ENCODE measurements at regions not wholly inside any gene's neighbourhood (a gene's known extent, or its start where the extent isn't known, plus 50 kb on each side); places are given as distances from the start of the nearest gene placed in this dataset.

- no peak for DNase-seq
Measured at GRCh38 chr18:73279498-73279897, 411.7 kb upstream of the NETO1 start.

GRCh38 chr18:73274812-73275621 is 407.2 kb upstream of the NETO1 start:
- no peak for DNase-seq

- no peak for DNase-seq
Measured at GRCh38 chr18:73270920-73271634, 403.3 kb upstream of the NETO1 start.

- DNase-seq = no peak
Measured at GRCh38 chr18:73264562-73264921, 396.8 kb upstream of the NETO1 start.

GRCh38 chr18:73261923-73262322 is 394.1 kb upstream of the NETO1 start:
- no peak for DNase-seq

GRCh38 chr18:73261243-73261642 is 393.5 kb upstream of the NETO1 start:
- no peak for DNase-seq

GRCh38 chr18:73258375-73259087 is 390.7 kb upstream of the NETO1 start:
- no peak for DNase-seq

GRCh38 chr18:73254564-73254963 is 386.8 kb upstream of the NETO1 start:
- no peak for DNase-seq

GRCh38 chr18:73249030-73249429 is 381.2 kb upstream of the NETO1 start:
- DNase-seq = no peak

GRCh38 chr18:73246763-73247162 is 379.0 kb upstream of the NETO1 start:
- DNase-seq = no peak

- DNase-seq = no peak
Measured at GRCh38 chr18:73245345-73245744, 377.6 kb upstream of the NETO1 start.

- no peak for DNase-seq
Measured at GRCh38 chr18:73244401-73244800, 376.6 kb upstream of the NETO1 start.

GRCh38 chr18:73240899-73241298 is 373.1 kb upstream of the NETO1 start:
- DNase-seq = no peak

GRCh38 chr18:73235921-73236320 is 368.1 kb upstream of the NETO1 start:
- DNase-seq = no peak

GRCh38 chr18:73235491-73235890 is 367.7 kb upstream of the NETO1 start:
- DNase-seq = no peak

GRCh38 chr18:73232933-73233332 is 365.1 kb upstream of the NETO1 start:
- DNase-seq = no peak

- DNase-seq = no peak
Measured at GRCh38 chr18:73220663-73221062, 352.9 kb upstream of the NETO1 start.

- no peak for DNase-seq
Measured at GRCh38 chr18:73218293-73218692, 350.5 kb upstream of the NETO1 start.

GRCh38 chr18:73214970-73215369 is 347.2 kb upstream of the NETO1 start:
- no peak for DNase-seq

- no peak for DNase-seq
Measured at GRCh38 chr18:73212442-73212841, 344.7 kb upstream of the NETO1 start.

GRCh38 chr18:73201940-73202339 is 334.2 kb upstream of the NETO1 start:
- DNase-seq = no peak

- no peak for DNase-seq
Measured at GRCh38 chr18:73199151-73199550, 331.4 kb upstream of the NETO1 start.

GRCh38 chr18:73189718-73190117 is 321.9 kb upstream of the NETO1 start:
- no peak for DNase-seq

- no peak for DNase-seq
Measured at GRCh38 chr18:73168236-73168635, 300.4 kb upstream of the NETO1 start.

All from hippocampal formation (tissue), 2 donors.